HS-27A (cell line): ENCODE measurements at regions not wholly inside any gene's neighbourhood (a gene's known extent, or its start where the extent isn't known, plus 50 kb on each side); places are given as distances from the start of the nearest gene placed in this dataset.

Experiments used
- DNase-seq: peaks from one replicate; pipeline ENCODE4 v3.0.0-alpha.2; 2012; ENCODE audit warnings: low read depth, missing footprints

- DNase-seq, result no peak
Observed at GRCh38 chr7:131610007-131610406, 53.6 kb upstream of the PODXL start.

DNA sequence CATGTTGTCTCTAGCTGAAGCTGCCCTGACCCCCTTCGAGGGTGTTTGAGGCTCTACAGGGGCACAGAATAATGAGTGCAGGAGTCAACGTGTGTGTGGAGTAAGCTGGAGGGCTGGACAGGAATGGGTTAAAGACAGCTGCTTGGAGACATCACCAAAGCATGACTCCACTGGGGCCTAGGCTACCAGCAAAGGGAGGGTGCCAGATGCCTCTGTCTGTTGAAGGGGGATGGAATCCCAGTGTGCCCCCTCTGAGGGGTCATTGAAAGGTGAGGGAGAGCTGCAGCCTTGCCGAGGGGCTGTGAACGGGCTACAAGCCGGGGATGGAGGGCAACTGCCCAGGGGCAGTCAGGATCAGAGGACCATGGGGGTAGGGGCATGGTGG lies 51.7 kb upstream of the PODXL start:
- DNase-seq, result no peak

- no peak for DNase-seq
Observed at GRCh38 chr7:131607291-131608115, 51.1 kb upstream of the PODXL start.

- DNase-seq, result no peak
Observed at GRCh38 chr7:131606346-131607290, 50.2 kb upstream of the PODXL start.
